HEK293 (cell line): ENCODE measurements at regions not wholly inside any gene's neighbourhood (a gene's known extent, or its start where the extent isn't known, plus 50 kb on each side); places are given as distances from the start of the nearest gene placed in this dataset.

Source experiments
- REST ChIP-seq: fragments of 450-650 bp; formaldehyde crosslinking; IDR thresholded peaks from 2 replicates; pipeline ENCODE4 v1.5.1; 2016; ENCODE audit warnings: missing biosample characterization, missing genetic modification characterization
- ZFP69B ChIP-seq: fragments of 450-650 bp; formaldehyde crosslinking; IDR thresholded peaks from 2 replicates; pipeline ENCODE4 v1.5.1; 2016; ENCODE audit warnings: missing biosample characterization, missing genetic modification characterization
- ZNF18 ChIP-seq: fragments of 450-650 bp; formaldehyde crosslinking; IDR thresholded peaks from 2 replicates; pipeline ENCODE4 v1.5.1; 2016; ENCODE audit warnings: missing biosample characterization, missing genetic modification characterization
- ZNF23 ChIP-seq: fragments of 450-650 bp; formaldehyde crosslinking; IDR thresholded peaks from 2 replicates; pipeline ENCODE4 v1.5.1; 2016; ENCODE audit warnings: missing biosample characterization, missing genetic modification characterization, borderline replicate concordance
- ZNF324 ChIP-seq: fragments of 450-650 bp; formaldehyde crosslinking; IDR thresholded peaks from 2 replicates; pipeline ENCODE4 v1.5.1; 2016; ENCODE audit warnings: missing biosample characterization, missing genetic modification characterization
- ZNF341 ChIP-seq: fragments of 450-650 bp; formaldehyde crosslinking; IDR thresholded peaks from 2 replicates; pipeline ENCODE4; 2016; ENCODE audit warnings: low read depth, missing biosample characterization, missing genetic modification characterization
- ZNF660 ChIP-seq: fragments of 450-650 bp; IDR thresholded peaks from 2 replicates; pipeline ENCODE4 v1.5.1; 2018; ENCODE audit warnings: missing biosample characterization, mild to moderate bottlenecking, missing genetic modification characterization
- ZNF701 ChIP-seq: fragments of 450-650 bp; formaldehyde crosslinking; IDR thresholded peaks from 2 replicates; pipeline ENCODE4 v1.5.1; 2016; ENCODE audit warnings: missing biosample characterization, missing genetic modification characterization
- TF ChIP-seq, protein P1 (sequence below): fragments of 450-650 bp; formaldehyde crosslinking; IDR thresholded peaks from 2 replicates; pipeline ENCODE4 v1.5.1; 2016; ENCODE audit warnings: missing biosample characterization, missing genetic modification characterization
- TF ChIP-seq, protein P2 (sequence below): IDR thresholded peaks from 2 replicates; pipeline ENCODE4 v1.6.1; 2011; ENCODE audit warnings: mild to moderate bottlenecking, low read depth, low read length, borderline replicate concordance

- TF ChIP-seq, protein P1, sequence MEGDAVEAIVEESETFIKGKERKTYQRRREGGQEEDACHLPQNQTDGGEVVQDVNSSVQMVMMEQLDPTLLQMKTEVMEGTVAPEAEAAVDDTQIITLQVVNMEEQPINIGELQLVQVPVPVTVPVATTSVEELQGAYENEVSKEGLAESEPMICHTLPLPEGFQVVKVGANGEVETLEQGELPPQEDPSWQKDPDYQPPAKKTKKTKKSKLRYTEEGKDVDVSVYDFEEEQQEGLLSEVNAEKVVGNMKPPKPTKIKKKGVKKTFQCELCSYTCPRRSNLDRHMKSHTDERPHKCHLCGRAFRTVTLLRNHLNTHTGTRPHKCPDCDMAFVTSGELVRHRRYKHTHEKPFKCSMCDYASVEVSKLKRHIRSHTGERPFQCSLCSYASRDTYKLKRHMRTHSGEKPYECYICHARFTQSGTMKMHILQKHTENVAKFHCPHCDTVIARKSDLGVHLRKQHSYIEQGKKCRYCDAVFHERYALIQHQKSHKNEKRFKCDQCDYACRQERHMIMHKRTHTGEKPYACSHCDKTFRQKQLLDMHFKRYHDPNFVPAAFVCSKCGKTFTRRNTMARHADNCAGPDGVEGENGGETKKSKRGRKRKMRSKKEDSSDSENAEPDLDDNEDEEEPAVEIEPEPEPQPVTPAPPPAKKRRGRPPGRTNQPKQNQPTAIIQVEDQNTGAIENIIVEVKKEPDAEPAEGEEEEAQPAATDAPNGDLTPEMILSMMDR (tag by site-specific recombination), result no peak
- TF ChIP-seq ZNF701 (tag by site-specific recombination) (no peak), ZFP69B (tag by site-specific recombination) (no peak), ZNF341 (no peak), ZNF324 (tag by site-specific recombination) (no peak), ZNF660 (tag by site-specific recombination) (no peak), ZNF23 (tag by site-specific recombination) (no peak), ZNF18 (tag by site-specific recombination) (no peak), REST (tag by site-specific recombination) (no peak)
- TF ChIP-seq, protein P2, sequence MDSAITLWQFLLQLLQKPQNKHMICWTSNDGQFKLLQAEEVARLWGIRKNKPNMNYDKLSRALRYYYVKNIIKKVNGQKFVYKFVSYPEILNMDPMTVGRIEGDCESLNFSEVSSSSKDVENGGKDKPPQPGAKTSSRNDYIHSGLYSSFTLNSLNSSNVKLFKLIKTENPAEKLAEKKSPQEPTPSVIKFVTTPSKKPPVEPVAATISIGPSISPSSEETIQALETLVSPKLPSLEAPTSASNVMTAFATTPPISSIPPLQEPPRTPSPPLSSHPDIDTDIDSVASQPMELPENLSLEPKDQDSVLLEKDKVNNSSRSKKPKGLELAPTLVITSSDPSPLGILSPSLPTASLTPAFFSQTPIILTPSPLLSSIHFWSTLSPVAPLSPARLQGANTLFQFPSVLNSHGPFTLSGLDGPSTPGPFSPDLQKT, result no peak
Measured at GRCh38 chr6:154625721-154626120, 107.5 kb upstream of the SCAF8 start.
